Neural progenitor cell (in vitro differentiated cells): ENCODE measurements at regions not wholly inside any gene's neighbourhood (a gene's known extent, or its start where the extent isn't known, plus 50 kb on each side); places are given as distances from the start of the nearest gene placed in this dataset.

Experiments used
- DNase-seq: peaks from one replicate; pipeline ENCODE4 v3.0.0-alpha.2; 2016; ENCODE audit warnings: low spot score
- H2AFZ ChIP-seq: fragments of 200-600 bp; sonication (generic); replicated peaks from 2 replicates; pipeline ENCODE4 v1.6.1; 2016; ENCODE audit warnings: antibody characterized with exemption
- H3F3A ChIP-seq: fragments of 200-600 bp; sonication (generic); 2 replicates; pipeline ENCODE4 v1.6.1; 2016; ENCODE audit warnings: antibody characterized with exemption, low read depth
- H3K27ac ChIP-seq: fragments of 200-600 bp; sonication (generic); 2 replicates; pipeline ENCODE4 v1.5.1; 2016; ENCODE audit warnings: mild to moderate bottlenecking
- H3K27me3 ChIP-seq: fragments of 200-600 bp; sonication (generic); 2 replicates; pipeline ENCODE4 v1.6.1; 2016; ENCODE audit warnings: mild to moderate bottlenecking, moderate library complexity
- H3K36me3 ChIP-seq: fragments of 200-600 bp; sonication (generic); 2 replicates; pipeline ENCODE4 v1.5.1; 2016
- H3K4me1 ChIP-seq: fragments of 200-600 bp; sonication (generic); 2 replicates; pipeline ENCODE4 v1.6.1; 2016; ENCODE audit warnings: mixed run types
- H3K4me2 ChIP-seq: fragments of 200-600 bp; sonication (generic); 2 replicates; pipeline ENCODE4 v1.6.1; 2016
- H3K4me3 ChIP-seq: fragments of 200-600 bp; sonication (generic); 2 replicates; pipeline ENCODE4 v1.5.1; 2016
- H3K79me2 ChIP-seq: fragments of 200-600 bp; sonication (generic); 2 replicates; pipeline ENCODE4 v1.6.1; 2016; ENCODE audit warnings: low read depth
- H3K9ac ChIP-seq: fragments of 200-600 bp; sonication (generic); 2 replicates; pipeline ENCODE4 v1.6.1; 2016
- H3K9me3 ChIP-seq: fragments of 200-600 bp; sonication (generic); 2 replicates; pipeline ENCODE4 v1.5.1; 2016; ENCODE audit warnings: low read depth
- H4K20me1 ChIP-seq: fragments of 200-600 bp; sonication (generic); 2 replicates; pipeline ENCODE4 v1.6.1; 2016; ENCODE audit warnings: low read depth
- H3K27ac Mint-ChIP-seq: 3 replicates; pipeline ENCODE4 v1.8.0; 2021; ENCODE audit warnings: mixed read lengths
- H3K27me3 Mint-ChIP-seq: 2 replicates; pipeline ENCODE4 v1.8.0; 2022; ENCODE audit warnings: low read depth, mild to moderate bottlenecking, inconsistent platforms, moderate library complexity, mixed read lengths; ENCODE audit not compliant: insufficient read depth
- H3K36me3 Mint-ChIP-seq: 3 replicates; pipeline ENCODE4 v1.8.0; 2021; ENCODE audit warnings: mixed read lengths
- H3K4me1 Mint-ChIP-seq: 3 replicates; pipeline ENCODE4 v1.8.0; 2021; ENCODE audit warnings: mixed read lengths
- H3K4me3 Mint-ChIP-seq: 3 replicates; pipeline ENCODE4 v1.8.0; 2021; ENCODE audit warnings: mild to moderate bottlenecking, moderate library complexity, mixed read lengths
- H3K9me3 Mint-ChIP-seq: 3 replicates; pipeline ENCODE4 v1.8.0; 2020; ENCODE audit warnings: mixed read lengths
- EZH2 ChIP-seq: fragments of 200-600 bp; sonication (generic); IDR thresholded peaks from 2 replicates; pipeline ENCODE4 v1.6.1; 2017; ENCODE audit warnings: antibody characterized with exemption, mild to moderate bottlenecking, moderate library complexity
- EZH2phosphoT487 ChIP-seq: fragments of 200-600 bp; sonication (generic); IDR thresholded peaks from 2 replicates; pipeline ENCODE4 v1.6.1; 2017; ENCODE audit warnings: antibody characterized with exemption
- TF ChIP-seq, protein P1 (sequence below): fragments of 200-600 bp; sonication (generic); IDR thresholded peaks from 2 replicates; pipeline ENCODE4 v1.5.1; 2017; ENCODE audit warnings: antibody characterized with exemption, mild to moderate bottlenecking

DNA sequence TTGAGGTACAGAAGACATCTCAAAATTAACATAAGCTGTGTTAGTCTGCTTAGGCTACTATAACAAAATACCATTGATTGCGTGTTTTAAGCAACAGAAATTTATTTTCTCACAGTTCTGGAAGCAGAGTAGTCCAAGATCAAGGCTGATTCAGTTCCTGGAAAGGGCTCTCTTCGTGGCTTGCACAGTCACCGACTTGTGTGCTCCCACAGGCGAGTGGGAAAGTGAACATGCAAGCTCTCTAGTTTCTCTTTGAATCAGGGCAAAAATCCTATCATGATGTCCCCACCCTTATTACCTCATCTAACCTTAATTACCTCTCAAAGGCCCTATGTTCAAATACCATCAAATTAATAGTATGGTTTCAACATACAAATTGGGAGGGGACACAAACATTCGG, 505.9 kb downstream of the ZIC1 start:
- Histone ChIP-seq H3K27ac (no peak overlapping the region), H3K4me1 (no peaks in the 10 kb centered on the region), H2AFZ (no peak overlapping the region), H4K20me1 (no peaks in the 10 kb centered on the region), H3F3A (no peaks in the 10 kb centered on the region), H3K79me2 (no peaks in the 10 kb centered on the region), H3K9ac (no peak overlapping the region), H3K4me3 (no peak overlapping the region), H3K27me3 (no peaks in the 10 kb centered on the region), H3K36me3 (no peaks in the 10 kb centered on the region), H3K9me3 (no peaks in the 10 kb centered on the region), H3K4me2 (no peak overlapping the region)
- no peaks in the 10 kb centered on the region for H3K4me1 Mint-ChIP-seq
- H3K36me3 Mint-ChIP-seq = peaks cover 2% of the 10 kb centered on the region
- H3K9me3 Mint-ChIP-seq = peaks cover 16% of the 10 kb centered on the region
- DNase-seq = no peak
- no peak overlapping the region for H3K27ac Mint-ChIP-seq
- TF ChIP-seq EZH2 (no peak), EZH2phosphoT487 (no peak)
- TF ChIP-seq, protein P1, sequence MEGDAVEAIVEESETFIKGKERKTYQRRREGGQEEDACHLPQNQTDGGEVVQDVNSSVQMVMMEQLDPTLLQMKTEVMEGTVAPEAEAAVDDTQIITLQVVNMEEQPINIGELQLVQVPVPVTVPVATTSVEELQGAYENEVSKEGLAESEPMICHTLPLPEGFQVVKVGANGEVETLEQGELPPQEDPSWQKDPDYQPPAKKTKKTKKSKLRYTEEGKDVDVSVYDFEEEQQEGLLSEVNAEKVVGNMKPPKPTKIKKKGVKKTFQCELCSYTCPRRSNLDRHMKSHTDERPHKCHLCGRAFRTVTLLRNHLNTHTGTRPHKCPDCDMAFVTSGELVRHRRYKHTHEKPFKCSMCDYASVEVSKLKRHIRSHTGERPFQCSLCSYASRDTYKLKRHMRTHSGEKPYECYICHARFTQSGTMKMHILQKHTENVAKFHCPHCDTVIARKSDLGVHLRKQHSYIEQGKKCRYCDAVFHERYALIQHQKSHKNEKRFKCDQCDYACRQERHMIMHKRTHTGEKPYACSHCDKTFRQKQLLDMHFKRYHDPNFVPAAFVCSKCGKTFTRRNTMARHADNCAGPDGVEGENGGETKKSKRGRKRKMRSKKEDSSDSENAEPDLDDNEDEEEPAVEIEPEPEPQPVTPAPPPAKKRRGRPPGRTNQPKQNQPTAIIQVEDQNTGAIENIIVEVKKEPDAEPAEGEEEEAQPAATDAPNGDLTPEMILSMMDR = no peak
- no peaks in the 10 kb centered on the region for H3K27me3 Mint-ChIP-seq
- H3K4me3 Mint-ChIP-seq = no peak overlapping the region

DNA sequence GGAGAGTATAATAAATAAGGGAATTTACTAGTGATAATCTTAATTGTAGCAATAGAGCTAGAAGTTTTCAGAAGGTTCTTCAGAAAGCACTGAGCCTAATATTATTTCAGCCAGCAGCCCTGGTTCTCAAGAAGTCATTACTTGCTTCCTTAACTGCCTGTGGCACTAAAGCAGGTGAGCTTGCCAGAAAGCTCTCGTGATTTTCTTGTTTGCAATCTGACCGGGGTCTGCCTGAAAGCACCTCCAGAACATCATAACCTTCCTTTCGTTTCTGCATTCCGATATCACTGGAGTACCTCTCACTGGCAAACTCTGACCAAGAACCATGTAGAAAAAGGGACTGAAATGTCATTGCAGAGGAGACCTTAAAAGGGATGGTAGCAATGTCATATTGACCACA, 510.3 kb downstream of the ZIC1 start:
- H3K9me3 Mint-ChIP-seq = peaks cover 6% of the 10 kb centered on the region
- DNase-seq = no peak

DNA sequence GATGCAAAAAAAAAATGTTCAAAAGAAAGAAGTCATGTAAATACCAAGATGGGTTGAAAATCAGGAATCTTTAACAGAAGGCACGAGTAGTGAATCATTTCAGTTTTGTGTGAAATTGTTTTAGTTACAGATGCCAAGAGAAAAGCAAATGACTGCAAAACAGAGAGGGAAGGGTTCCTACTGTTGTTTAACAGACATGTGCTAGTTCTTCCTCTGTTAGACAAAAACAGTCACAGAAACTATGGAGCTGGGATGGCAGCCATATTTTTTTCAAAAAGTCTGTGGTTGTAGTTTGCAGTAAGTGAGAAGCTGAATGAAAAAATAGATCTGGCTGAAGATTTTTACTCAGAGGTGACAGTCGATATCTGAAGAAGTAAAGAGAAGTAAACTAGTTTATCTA, 511.9 kb downstream of the ZIC1 start:
- no peak for DNase-seq
- no peaks in the 10 kb centered on the region for H4K20me1 ChIP-seq
- no peaks in the 10 kb centered on the region for H3K79me2 ChIP-seq
- H3K9me3 ChIP-seq = no peaks in the 10 kb centered on the region
- no peak overlapping the region for H3K9ac ChIP-seq
- H3K4me1 ChIP-seq = no peaks in the 10 kb centered on the region
- no peak for TF ChIP-seq EZH2phosphoT487
- H3K27ac ChIP-seq = no peak overlapping the region
- H2AFZ ChIP-seq = peak overlapping the region; percentile 70
- Mint-ChIP-seq H3K9me3 (peaks cover 6% of the 10 kb centered on the region), H3K27ac (peak overlapping the region; percentile 75), H3K4me3 (no peak overlapping the region), H3K36me3 (peaks cover 2% of the 10 kb centered on the region), H3K27me3 (peaks cover 2% of the 10 kb centered on the region), H3K4me1 (peaks cover 10% of the 10 kb centered on the region)
- no peak overlapping the region for H3K4me3 ChIP-seq
- no peaks in the 10 kb centered on the region for H3K36me3 ChIP-seq
- no peaks in the 10 kb centered on the region for H3K27me3 ChIP-seq
- H3K4me2 ChIP-seq = no peak overlapping the region
- no peaks in the 10 kb centered on the region for H3F3A ChIP-seq

More for the DNA sequence above, 510.3 kb downstream of the ZIC1 start:
- no peak overlapping the region for H3K9ac ChIP-seq
- H3F3A ChIP-seq = no peaks in the 10 kb centered on the region
- Mint-ChIP-seq H3K4me3 (no peak overlapping the region), H3K36me3 (peaks cover 2% of the 10 kb centered on the region), H3K4me1 (peaks cover 7% of the 10 kb centered on the region), H3K27me3 (peaks cover 2% of the 10 kb centered on the region), H3K27ac (no peak overlapping the region)
- H3K36me3 ChIP-seq = no peaks in the 10 kb centered on the region
- H3K4me2 ChIP-seq = no peak overlapping the region
- H3K27ac ChIP-seq = no peak overlapping the region
- H3K4me3 ChIP-seq = no peak overlapping the region
- TF ChIP-seq, protein P1 = no peak
- TF ChIP-seq EZH2phosphoT487 = no peak
- no peak for TF ChIP-seq EZH2
- no peaks in the 10 kb centered on the region for H3K27me3 ChIP-seq
- H2AFZ ChIP-seq = no peak overlapping the region
- H3K4me1 ChIP-seq = no peaks in the 10 kb centered on the region
- H3K79me2 ChIP-seq = no peaks in the 10 kb centered on the region
- no peaks in the 10 kb centered on the region for H3K9me3 ChIP-seq
- no peaks in the 10 kb centered on the region for H4K20me1 ChIP-seq

DNA sequence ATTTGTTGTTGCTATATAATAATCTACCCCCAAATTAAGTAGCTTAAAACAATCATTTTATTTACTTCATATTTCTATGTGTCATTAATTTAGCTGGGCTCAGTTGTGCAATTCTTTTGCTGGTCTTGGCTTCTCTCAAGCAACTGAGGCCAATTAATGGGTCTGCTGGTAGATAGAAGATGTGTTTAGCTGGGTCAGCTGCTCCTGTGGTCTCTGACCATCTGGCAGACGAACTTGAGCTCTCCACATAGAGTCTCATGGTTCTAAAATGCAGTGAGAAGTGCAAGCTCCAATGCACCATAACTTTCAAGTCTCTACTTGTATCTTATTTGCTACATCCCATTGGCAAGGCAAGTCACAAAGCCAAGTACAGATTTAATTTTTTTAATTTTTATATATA, 515.6 kb downstream of the ZIC1 start:
- Histone ChIP-seq H3K4me2 (no peak overlapping the region), H3K27me3 (no peaks in the 10 kb centered on the region), H4K20me1 (no peaks in the 10 kb centered on the region), H3K27ac (no peak overlapping the region), H3F3A (no peaks in the 10 kb centered on the region), H3K9me3 (no peaks in the 10 kb centered on the region), H3K4me3 (no peak overlapping the region), H2AFZ (no peak overlapping the region), H3K4me1 (peaks cover under 1% of the 10 kb centered on the region), H3K9ac (no peak overlapping the region), H3K36me3 (no peaks in the 10 kb centered on the region), H3K79me2 (no peaks in the 10 kb centered on the region)
- no peak for DNase-seq
- peaks cover 22% of the 10 kb centered on the region for H3K4me1 Mint-ChIP-seq
- H3K9me3 Mint-ChIP-seq = peaks cover 6% of the 10 kb centered on the region
- no peak overlapping the region for H3K4me3 Mint-ChIP-seq
- no peak overlapping the region for H3K27ac Mint-ChIP-seq
- peaks cover 2% of the 10 kb centered on the region for H3K27me3 Mint-ChIP-seq
- TF ChIP-seq, protein P1 = no peak
- TF ChIP-seq EZH2 (no peak), EZH2phosphoT487 (no peak)
- H3K36me3 Mint-ChIP-seq = peaks cover 5% of the 10 kb centered on the region
